Neural progenitor cell (in vitro differentiated cells): ENCODE measurements at regions not wholly inside any gene's neighbourhood (a gene's known extent, or its start where the extent isn't known, plus 50 kb on each side); places are given as distances from the start of the nearest gene placed in this dataset.

ENCODE experiments used
- EZH2 ChIP-seq: fragments of 200-600 bp; sonication (generic); IDR thresholded peaks from 2 replicates; pipeline ENCODE4 v1.6.1; 2017; ENCODE audit warnings: antibody characterized with exemption, mild to moderate bottlenecking, moderate library complexity
- EZH2phosphoT487 ChIP-seq: fragments of 200-600 bp; sonication (generic); IDR thresholded peaks from 2 replicates; pipeline ENCODE4 v1.6.1; 2017; ENCODE audit warnings: antibody characterized with exemption
- TF ChIP-seq, protein P1 (sequence below): fragments of 200-600 bp; sonication (generic); IDR thresholded peaks from 2 replicates; pipeline ENCODE4 v1.5.1; 2017; ENCODE audit warnings: antibody characterized with exemption, mild to moderate bottlenecking

- TF ChIP-seq EZH2phosphoT487 (no peak), EZH2 (no peak)
- TF ChIP-seq, protein P1, sequence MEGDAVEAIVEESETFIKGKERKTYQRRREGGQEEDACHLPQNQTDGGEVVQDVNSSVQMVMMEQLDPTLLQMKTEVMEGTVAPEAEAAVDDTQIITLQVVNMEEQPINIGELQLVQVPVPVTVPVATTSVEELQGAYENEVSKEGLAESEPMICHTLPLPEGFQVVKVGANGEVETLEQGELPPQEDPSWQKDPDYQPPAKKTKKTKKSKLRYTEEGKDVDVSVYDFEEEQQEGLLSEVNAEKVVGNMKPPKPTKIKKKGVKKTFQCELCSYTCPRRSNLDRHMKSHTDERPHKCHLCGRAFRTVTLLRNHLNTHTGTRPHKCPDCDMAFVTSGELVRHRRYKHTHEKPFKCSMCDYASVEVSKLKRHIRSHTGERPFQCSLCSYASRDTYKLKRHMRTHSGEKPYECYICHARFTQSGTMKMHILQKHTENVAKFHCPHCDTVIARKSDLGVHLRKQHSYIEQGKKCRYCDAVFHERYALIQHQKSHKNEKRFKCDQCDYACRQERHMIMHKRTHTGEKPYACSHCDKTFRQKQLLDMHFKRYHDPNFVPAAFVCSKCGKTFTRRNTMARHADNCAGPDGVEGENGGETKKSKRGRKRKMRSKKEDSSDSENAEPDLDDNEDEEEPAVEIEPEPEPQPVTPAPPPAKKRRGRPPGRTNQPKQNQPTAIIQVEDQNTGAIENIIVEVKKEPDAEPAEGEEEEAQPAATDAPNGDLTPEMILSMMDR, result no peak
Observed at GRCh38 chr2:125427721-125428315, 1228.1 kb upstream of the GYPC start.
